ENCODE measurements at regions not wholly inside any gene's neighbourhood (a gene's known extent, or its start where the extent isn't known, plus 50 kb on each side); places are given as distances from the start of the nearest gene placed in this dataset.

- no peak for TF ChIP-seq CTCF (IDR thresholded peaks at IDR 0.05; ENCODE audit: borderline replicate concordance, extremely low read depth, low read length, poor library complexity, severe bottlenecking)
- no peak for TF ChIP-seq EZH2 (IDR thresholded peaks at IDR 0.05; ENCODE audit: borderline replicate concordance, low read depth, low read length, severe bottlenecking)
These were observed 165.3 kb upstream of the RASSF8 start for GRCh38 chr12:25793196-25793595.

All from DND-41 (cell line).